DND-41 (cell line): ENCODE measurements at regions not wholly inside any gene's neighbourhood (a gene's known extent, or its start where the extent isn't known, plus 50 kb on each side); places are given as distances from the start of the nearest gene placed in this dataset.

Experiments
- ATAC-seq: fragments of 200-7000 bp; cut with Tn5 transposase; 3 replicates; pipeline ENCODE4 v1.9.1; 2021; ENCODE audit warnings: low read depth; ENCODE audit not compliant: insufficient read depth
- DNase-seq: peaks from one replicate; pipeline ENCODE4 v3.0.0-alpha.2; 2020
- H2AFZ ChIP-seq: 2 replicates; pipeline ENCODE4 v1.6.0; 2012; ENCODE audit warnings: low read depth, low read length
- H3K27ac ChIP-seq: 2 replicates; pipeline ENCODE4 v1.5.1; 2012; ENCODE audit warnings: low read length, inconsistent platforms
- H3K27me3 ChIP-seq: fragments of 200-600 bp; sonication (generic); 2 replicates; pipeline ENCODE4 v1.6.0; 2012; ENCODE audit warnings: low read length, mild to moderate bottlenecking, inconsistent platforms; ENCODE audit not compliant: insufficient read depth, poor library complexity
- H3K36me3 ChIP-seq: 2 replicates; pipeline ENCODE4 v1.5.1; 2012; ENCODE audit warnings: low read length, inconsistent platforms; ENCODE audit not compliant: insufficient read depth
- H3K4me1 ChIP-seq: 2 replicates; pipeline ENCODE4 v1.5.1; 2012; ENCODE audit warnings: mild to moderate bottlenecking, low read length; ENCODE audit not compliant: insufficient read depth
- H3K4me2 ChIP-seq: 2 replicates; pipeline ENCODE4 v1.6.0; 2012; ENCODE audit warnings: mild to moderate bottlenecking, moderate library complexity, low read length, inconsistent platforms; ENCODE audit not compliant: insufficient read depth
- H3K4me3 ChIP-seq, 2 experiments: fragments of 200-600 bp in 1 of 2; shearing (Covaris generic) in 1 of 2; 2 replicates each; pipeline ENCODE4 v1.5.1; 2012 to 2016; ENCODE audit warnings: inconsistent platforms in 2 of 2, low read length in 2 of 2, mild to moderate bottlenecking in 2 of 2, low read depth in 1 of 2, moderate library complexity in 1 of 2
- H3K79me2 ChIP-seq: 2 replicates; pipeline ENCODE4 v1.6.0; 2012; ENCODE audit warnings: low read length, inconsistent platforms; ENCODE audit not compliant: insufficient read depth
- H3K9ac ChIP-seq: 2 replicates; pipeline ENCODE4 v1.6.0; 2012; ENCODE audit warnings: low read depth, mild to moderate bottlenecking, inconsistent platforms, low read length, moderate library complexity
- H3K9me3 ChIP-seq: 2 replicates; pipeline ENCODE4 v1.5.1; 2012; ENCODE audit warnings: low read length, moderate library complexity, mild to moderate bottlenecking, inconsistent platforms; ENCODE audit not compliant: insufficient read depth, severe bottlenecking
- H4K20me1 ChIP-seq: 2 replicates; pipeline ENCODE4 v1.6.0; 2012; ENCODE audit warnings: low read length; ENCODE audit not compliant: insufficient read depth
- EZH2 ChIP-seq: IDR thresholded peaks from 3 replicates; pipeline ENCODE4 v1.6.1; 2012; ENCODE audit warnings: borderline replicate concordance, low read depth, mild to moderate bottlenecking, moderate library complexity, low read length, inconsistent platforms; ENCODE audit not compliant: severe bottlenecking
- TF ChIP-seq, protein P1 (sequence below): IDR thresholded peaks from 2 replicates; pipeline ENCODE4 v1.5.1; 2012; ENCODE audit warnings: borderline replicate concordance, low read length, moderate library complexity, mild to moderate bottlenecking; ENCODE audit not compliant: poor library complexity, severe bottlenecking; ENCODE audit errors: extremely low read depth

DNA sequence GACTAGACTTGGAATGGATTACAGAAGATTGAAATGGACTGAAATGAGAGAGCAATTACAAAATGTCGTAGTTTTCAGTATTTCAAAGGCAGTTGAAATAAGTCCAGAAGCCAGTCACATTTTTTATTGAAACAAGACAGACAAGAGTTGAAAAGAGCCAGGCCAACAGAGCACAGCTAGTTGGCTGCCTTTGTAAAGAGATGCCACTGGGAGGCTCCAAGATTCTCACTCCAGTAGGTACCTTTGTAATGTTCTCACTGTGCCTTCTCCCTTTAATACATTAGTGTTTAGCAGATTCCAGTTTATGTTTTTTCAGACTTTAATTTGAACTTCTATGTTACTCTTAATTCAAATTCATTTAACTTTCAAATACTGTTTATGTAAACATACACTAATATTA, 234.8 kb downstream of the DSEL start:
- no peak for DNase-seq
- Histone ChIP-seq H3K36me3 (no peaks in the 10 kb centered on the region), H3K9ac (no peak overlapping the region), H3K27me3 (no peaks in the 10 kb centered on the region), H3K9me3 (no peaks in the 10 kb centered on the region), H3K4me1 (no peaks in the 10 kb centered on the region), H4K20me1 (no peaks in the 10 kb centered on the region), H3K4me2 (no peak overlapping the region), H2AFZ (no peak overlapping the region), H3K79me2 (no peaks in the 10 kb centered on the region), H3K27ac (no peak overlapping the region), H3K4me3 (no peak overlapping the region)
- ATAC-seq: no peak
- no peak for TF ChIP-seq EZH2
- TF ChIP-seq, protein P1, sequence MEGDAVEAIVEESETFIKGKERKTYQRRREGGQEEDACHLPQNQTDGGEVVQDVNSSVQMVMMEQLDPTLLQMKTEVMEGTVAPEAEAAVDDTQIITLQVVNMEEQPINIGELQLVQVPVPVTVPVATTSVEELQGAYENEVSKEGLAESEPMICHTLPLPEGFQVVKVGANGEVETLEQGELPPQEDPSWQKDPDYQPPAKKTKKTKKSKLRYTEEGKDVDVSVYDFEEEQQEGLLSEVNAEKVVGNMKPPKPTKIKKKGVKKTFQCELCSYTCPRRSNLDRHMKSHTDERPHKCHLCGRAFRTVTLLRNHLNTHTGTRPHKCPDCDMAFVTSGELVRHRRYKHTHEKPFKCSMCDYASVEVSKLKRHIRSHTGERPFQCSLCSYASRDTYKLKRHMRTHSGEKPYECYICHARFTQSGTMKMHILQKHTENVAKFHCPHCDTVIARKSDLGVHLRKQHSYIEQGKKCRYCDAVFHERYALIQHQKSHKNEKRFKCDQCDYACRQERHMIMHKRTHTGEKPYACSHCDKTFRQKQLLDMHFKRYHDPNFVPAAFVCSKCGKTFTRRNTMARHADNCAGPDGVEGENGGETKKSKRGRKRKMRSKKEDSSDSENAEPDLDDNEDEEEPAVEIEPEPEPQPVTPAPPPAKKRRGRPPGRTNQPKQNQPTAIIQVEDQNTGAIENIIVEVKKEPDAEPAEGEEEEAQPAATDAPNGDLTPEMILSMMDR: no peak

DNA sequence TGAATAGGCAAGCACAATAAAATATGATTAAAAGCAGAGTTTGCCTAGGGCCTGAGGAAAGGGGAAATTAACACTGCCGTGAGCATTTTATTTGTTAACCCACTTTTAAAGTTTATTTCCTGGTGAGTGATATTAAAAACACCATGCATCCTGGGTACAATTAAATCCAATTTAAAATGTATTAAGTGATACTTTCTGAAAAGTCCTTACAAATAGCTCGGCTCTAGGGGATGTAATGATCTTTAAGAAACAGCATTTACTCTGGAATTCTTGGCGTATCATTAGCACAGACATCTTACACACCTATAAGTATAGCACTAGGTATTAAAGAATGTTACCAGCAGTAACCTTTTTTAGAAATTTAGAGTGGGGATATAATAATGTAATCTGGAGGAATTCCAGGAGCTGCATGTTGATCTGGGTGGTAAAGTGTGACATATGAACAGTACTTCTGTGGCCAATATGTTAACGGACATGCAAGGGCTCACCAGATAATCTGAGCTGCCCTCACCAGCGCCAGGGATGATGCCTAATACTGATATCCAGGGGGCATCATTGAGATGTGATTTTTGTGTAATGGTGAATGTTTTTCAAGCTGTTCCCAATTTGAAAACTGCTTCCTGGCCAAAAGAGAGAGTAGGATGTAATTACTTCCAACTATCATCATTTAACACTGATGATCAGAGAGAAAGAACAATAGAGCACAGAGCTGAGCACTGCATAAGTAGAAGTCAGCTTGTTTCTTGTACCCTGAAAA, 235.9 kb downstream of the DSEL start:
- no peaks in the 10 kb centered on the region for H3K9me3 ChIP-seq
- H4K20me1 ChIP-seq: no peaks in the 10 kb centered on the region
- H3K9ac ChIP-seq: no peak overlapping the region
- no peaks in the 10 kb centered on the region for H3K79me2 ChIP-seq
- TF ChIP-seq, protein P1: no peak
- TF ChIP-seq EZH2: no peak
- no peak for DNase-seq
- H3K27me3 ChIP-seq: no peaks in the 10 kb centered on the region
- H2AFZ ChIP-seq: no peak overlapping the region
- no peak overlapping the region for H3K4me3 ChIP-seq
- H3K36me3 ChIP-seq: no peaks in the 10 kb centered on the region
- no peak overlapping the region for H3K27ac ChIP-seq
- no peak overlapping the region for H3K4me2 ChIP-seq
- no peaks in the 10 kb centered on the region for H3K4me1 ChIP-seq
- no peak for ATAC-seq

DNA sequence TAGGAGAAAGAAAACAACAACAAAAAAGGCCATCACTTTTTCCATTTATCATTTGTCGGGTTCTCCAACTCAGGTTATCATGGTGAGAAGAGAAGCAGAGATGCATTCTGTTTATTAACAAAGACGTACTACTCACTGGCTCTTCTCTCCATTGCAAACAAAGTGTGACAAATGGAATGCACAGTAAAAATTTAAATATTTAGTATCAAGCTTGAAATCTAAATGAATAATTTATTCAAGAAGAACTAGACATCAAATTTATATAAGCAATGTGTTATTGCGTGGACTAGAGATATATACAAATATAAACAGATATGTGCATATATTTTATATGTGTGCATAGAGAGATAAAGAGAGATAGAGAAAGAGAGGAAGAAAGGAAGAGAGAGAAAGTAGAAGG, 236.5 kb downstream of the DSEL start:
- Histone ChIP-seq H3K4me1 (no peaks in the 10 kb centered on the region), H4K20me1 (no peaks in the 10 kb centered on the region), H3K27ac (no peak overlapping the region), H3K36me3 (no peaks in the 10 kb centered on the region), H3K27me3 (no peaks in the 10 kb centered on the region), H2AFZ (no peak overlapping the region), H3K4me3 (no peak overlapping the region), H3K4me2 (no peak overlapping the region), H3K9me3 (no peaks in the 10 kb centered on the region), H3K79me2 (no peaks in the 10 kb centered on the region), H3K9ac (no peak overlapping the region)
- TF ChIP-seq, protein P1: no peak
- TF ChIP-seq EZH2: no peak
- ATAC-seq: no peak
- DNase-seq: no peak

DNA sequence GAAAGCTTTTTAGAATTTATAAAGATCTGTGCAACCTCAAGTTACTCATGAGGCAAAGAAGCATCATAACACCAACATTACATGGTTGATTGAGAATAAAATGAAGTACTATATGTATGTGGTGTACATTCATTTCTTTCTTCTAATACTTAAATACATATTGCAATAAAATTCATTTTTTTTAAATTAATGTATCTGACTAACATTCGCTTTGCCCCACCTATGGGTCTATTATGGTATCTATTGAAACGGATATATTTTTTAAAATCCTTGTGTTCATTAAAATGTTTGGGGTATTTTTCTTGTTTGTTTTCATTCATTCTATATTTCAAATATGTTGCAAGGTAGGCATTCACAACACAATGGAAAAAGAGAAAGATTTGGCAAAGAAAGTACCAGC, 237.5 kb downstream of the DSEL start:
- Histone ChIP-seq H3K4me3 (no peak overlapping the region), H3K79me2 (no peaks in the 10 kb centered on the region), H3K36me3 (no peaks in the 10 kb centered on the region), H3K4me1 (no peaks in the 10 kb centered on the region), H3K27ac (no peak overlapping the region), H4K20me1 (no peaks in the 10 kb centered on the region), H2AFZ (no peak overlapping the region), H3K9me3 (no peaks in the 10 kb centered on the region), H3K4me2 (no peak overlapping the region), H3K27me3 (no peaks in the 10 kb centered on the region), H3K9ac (no peak overlapping the region)
- TF ChIP-seq, protein P1: no peak
- TF ChIP-seq EZH2: no peak
- DNase-seq (no peak), ATAC-seq (no peak)
